Suprapubic skin (tissue), 4 donors: ENCODE measurements at regions not wholly inside any gene's neighbourhood (a gene's known extent, or its start where the extent isn't known, plus 50 kb on each side); places are given as distances from the start of the nearest gene placed in this dataset.

Experiments used
- DNase-seq, 2 donors: peaks; one replicate each; pipeline ENCODE4 v3.0.0-alpha.2; 2019; ENCODE audit warnings: low spot score in 2 of 2
- H3K27ac ChIP-seq: fragments of 200-600 bp; sonication (generic); one replicate; pipeline ENCODE4 v1.5.1; 2019
- H3K27me3 ChIP-seq: fragments of 200-600 bp; sonication (generic); one replicate; pipeline ENCODE4 v1.5.1; 2019
- H3K36me3 ChIP-seq: fragments of 200-600 bp; sonication (generic); one replicate; pipeline ENCODE4 v1.5.1; 2019
- H3K4me1 ChIP-seq: fragments of 200-600 bp; sonication (generic); one replicate; pipeline ENCODE4 v1.5.1; 2019
- H3K4me3 ChIP-seq: fragments of 200-600 bp; sonication (generic); one replicate; pipeline ENCODE4 v1.5.1; 2019; ENCODE audit warnings: mild to moderate bottlenecking
- H3K9me3 ChIP-seq: fragments of 200-600 bp; sonication (generic); one replicate; pipeline ENCODE4 v1.5.1; 2019
- CTCF ChIP-seq, 2 donors: fragments of 200-600 bp in 1 of 2; fragments of 450-650 bp in 1 of 2; sonication (generic) in 1 of 2; IDR thresholded peaks; one replicate each; pipeline ENCODE4 v1.5.1; 2016 to 2019; ENCODE audit warnings: antibody characterized with exemption in 2 of 2, mild to moderate bottlenecking in 1 of 2, moderate library complexity in 1 of 2
- EP300 ChIP-seq: sonication (generic); formaldehyde crosslinking; IDR thresholded peaks from one replicate; pipeline ENCODE4 v1.6.1; 2017; ENCODE audit warnings: antibody characterized with exemption
- POLR2A ChIP-seq, 2 donors: fragments of 450-650 bp; IDR thresholded peaks; one replicate each; pipeline ENCODE4 v1.6.1; 2017; ENCODE audit warnings: antibody characterized with exemption in 2 of 2, mild to moderate bottlenecking in 2 of 2, moderate library complexity in 2 of 2
- POLR2AphosphoS5 ChIP-seq, 3 donors: sonication (generic); formaldehyde crosslinking; IDR thresholded peaks; one replicate each; pipeline ENCODE4 v1.6.1; 2017; ENCODE audit warnings: antibody characterized with exemption in 3 of 3
- WGBS: methylation state at CpG from one replicate; pipeline ENCODE4 v1.1.5; 2018; 5-methylcytosine and 5-hydroxymethylcytosine counted together

- no peaks in the 10 kb centered on the region for H3K36me3 ChIP-seq
- TF ChIP-seq POLR2AphosphoS5 (IDR thresholded peaks at IDR 0.05) (no peak), CTCF (IDR thresholded peaks at IDR 0.05) (no peak), EP300 (no peak), POLR2A (IDR thresholded peaks at IDR 0.05) (no peak)
- no peaks in the 10 kb centered on the region for H3K27me3 ChIP-seq
- DNase-seq, result no peak
- 85% methylated on average over 1 of the region's 1 CpG for WGBS
- H3K9me3 ChIP-seq, result no peaks in the 10 kb centered on the region
- H3K4me1 ChIP-seq, result no peaks in the 10 kb centered on the region
- no peak overlapping the region for H3K4me3 ChIP-seq
- no peak overlapping the region for H3K27ac ChIP-seq
Observed at GRCh38 chr10:30256084-30256483, 93.0 kb downstream of the MTPAP start.

GRCh38 chr10:30254926-30255325 is 94.2 kb downstream of the MTPAP start:
- Histone ChIP-seq H3K4me3 (no peak overlapping the region), H3K9me3 (no peaks in the 10 kb centered on the region), H3K36me3 (no peaks in the 10 kb centered on the region), H3K27me3 (no peaks in the 10 kb centered on the region), H3K4me1 (no peaks in the 10 kb centered on the region), H3K27ac (no peak overlapping the region)
- TF ChIP-seq CTCF (IDR thresholded peaks at IDR 0.05), result no peak
- TF ChIP-seq EP300, result no peak
- no peak for TF ChIP-seq POLR2AphosphoS5 (IDR thresholded peaks at IDR 0.05)
- no peak for TF ChIP-seq POLR2A (IDR thresholded peaks at IDR 0.05)
- no peak for DNase-seq
- 47% methylated on average over 1 of the region's 1 CpG for WGBS

GRCh38 chr10:30248728-30249127 is 100.3 kb downstream of the MTPAP start:
- Histone ChIP-seq H3K27ac (no peak overlapping the region), H3K27me3 (no peaks in the 10 kb centered on the region), H3K4me1 (no peaks in the 10 kb centered on the region), H3K4me3 (no peak overlapping the region), H3K36me3 (no peaks in the 10 kb centered on the region), H3K9me3 (no peaks in the 10 kb centered on the region)
- WGBS, result 92% methylated on average over 4 of the region's 4 CpGs
- no peak for DNase-seq
- no peak for TF ChIP-seq POLR2A (IDR thresholded peaks at IDR 0.05)
- TF ChIP-seq POLR2AphosphoS5 (IDR thresholded peaks at IDR 0.05), result no peak
- TF ChIP-seq EP300, result no peak
- no peak for TF ChIP-seq CTCF (IDR thresholded peaks at IDR 0.05)

GRCh38 chr10:30247704-30248103 is 101.4 kb downstream of the MTPAP start:
- Histone ChIP-seq H3K9me3 (no peaks in the 10 kb centered on the region), H3K27ac (no peak overlapping the region), H3K4me1 (no peaks in the 10 kb centered on the region), H3K27me3 (no peaks in the 10 kb centered on the region), H3K36me3 (no peaks in the 10 kb centered on the region), H3K4me3 (no peak overlapping the region)
- DNase-seq, result no peak
- TF ChIP-seq POLR2AphosphoS5 (IDR thresholded peaks at IDR 0.05) (no peak), EP300 (no peak), POLR2A (IDR thresholded peaks at IDR 0.05) (no peak), CTCF (IDR thresholded peaks at IDR 0.05) (no peak)
- WGBS, result 90% methylated on average over 4 of the region's 4 CpGs

GRCh38 chr10:30241422-30242110 is 107.5 kb downstream of the MTPAP start:
- no peak overlapping the region for H3K4me3 ChIP-seq
- no peak for TF ChIP-seq CTCF (IDR thresholded peaks at IDR 0.05)
- TF ChIP-seq POLR2A (IDR thresholded peaks at IDR 0.05), result no peak
- TF ChIP-seq POLR2AphosphoS5 (IDR thresholded peaks at IDR 0.05), result no peak
- TF ChIP-seq EP300, result no peak
- no peak overlapping the region for H3K27ac ChIP-seq
- no peaks in the 10 kb centered on the region for H3K4me1 ChIP-seq
- WGBS, result 81% methylated on average over 6 of the region's 6 CpGs
- no peak for DNase-seq
- H3K27me3 ChIP-seq, result no peaks in the 10 kb centered on the region
- H3K9me3 ChIP-seq, result no peaks in the 10 kb centered on the region
- no peaks in the 10 kb centered on the region for H3K36me3 ChIP-seq
